ENCODE measurements at regions not wholly inside any gene's neighbourhood (a gene's known extent, or its start where the extent isn't known, plus 50 kb on each side); places are given as distances from the start of the nearest gene placed in this dataset.

DNA sequence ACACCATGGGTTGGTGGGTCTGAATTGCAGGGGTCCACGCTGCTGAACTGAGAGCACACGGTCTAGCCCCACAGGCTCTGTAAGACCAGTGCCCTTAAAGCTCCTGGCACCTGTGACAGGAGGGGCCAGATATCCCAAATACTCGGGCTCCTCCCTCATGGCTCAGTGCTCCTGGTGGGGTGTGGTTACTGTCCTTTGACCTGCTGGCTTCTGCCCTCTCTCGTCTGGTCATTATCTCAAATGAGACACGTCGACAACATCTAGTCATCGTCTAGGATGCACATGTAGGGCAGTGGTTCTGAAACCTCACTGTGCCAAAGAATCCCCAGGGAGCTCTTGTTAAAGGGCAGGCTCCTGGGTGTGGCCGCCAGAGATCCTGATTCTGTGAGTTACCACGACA is 258.4 kb downstream of the LOXHD1 start:
- BruUV-seq (replicated peaks), result no TSS peak
- Histone ChIP-seq H3K9me3 (ENCODE audit: low read length) (no peaks in the 10 kb centered on the region), H3K27me3 (ENCODE audit: low read length) (no peaks in the 10 kb centered on the region), H3K36me3 (ENCODE audit: low read depth, low read length) (no peaks in the 10 kb centered on the region), H3K9me2 (replicated peaks; ENCODE audit: low read length) (no peaks in the 10 kb centered on the region), H3K27ac (ENCODE audit: low read length) (no peak overlapping the region), H4K20me1 (ENCODE audit: low read length) (no peaks in the 10 kb centered on the region), H3K79me2 (ENCODE audit: low read length) (no peaks in the 10 kb centered on the region), H3K4me1 (ENCODE audit: insufficient read depth, low read length) (no peaks in the 10 kb centered on the region), H2AFZ (ENCODE audit: low read length) (no peak overlapping the region), H3K9ac (ENCODE audit: low read length) (no peak overlapping the region), H3F3A (ENCODE audit: low read length, unreplicated experiment) (no peaks in the 10 kb centered on the region), H3K4me2 (ENCODE audit: low read length) (no peak overlapping the region), H3K4me3 (ENCODE audit: low read length) (no peak overlapping the region)
- ChIA-PET POLR2A (ENCODE audit: unreplicated experiment) (no interaction called here), CTCF (no interaction called here)
- intact Hi-C loops (cut with micrococcal nuclease), result no loop called here
- ATAC-seq (no peak), DNase-seq (no peak)
- no peak for TF ChIP-seq EZH2 (IDR thresholded peaks at IDR 0.05; ENCODE audit: low read length, unreplicated experiment)
- TF ChIP-seq EZH2phosphoT487 (IDR thresholded peaks at IDR 0.05; ENCODE audit: borderline replicate concordance, low read length), result no peak
- TF ChIP-seq, protein P1, sequence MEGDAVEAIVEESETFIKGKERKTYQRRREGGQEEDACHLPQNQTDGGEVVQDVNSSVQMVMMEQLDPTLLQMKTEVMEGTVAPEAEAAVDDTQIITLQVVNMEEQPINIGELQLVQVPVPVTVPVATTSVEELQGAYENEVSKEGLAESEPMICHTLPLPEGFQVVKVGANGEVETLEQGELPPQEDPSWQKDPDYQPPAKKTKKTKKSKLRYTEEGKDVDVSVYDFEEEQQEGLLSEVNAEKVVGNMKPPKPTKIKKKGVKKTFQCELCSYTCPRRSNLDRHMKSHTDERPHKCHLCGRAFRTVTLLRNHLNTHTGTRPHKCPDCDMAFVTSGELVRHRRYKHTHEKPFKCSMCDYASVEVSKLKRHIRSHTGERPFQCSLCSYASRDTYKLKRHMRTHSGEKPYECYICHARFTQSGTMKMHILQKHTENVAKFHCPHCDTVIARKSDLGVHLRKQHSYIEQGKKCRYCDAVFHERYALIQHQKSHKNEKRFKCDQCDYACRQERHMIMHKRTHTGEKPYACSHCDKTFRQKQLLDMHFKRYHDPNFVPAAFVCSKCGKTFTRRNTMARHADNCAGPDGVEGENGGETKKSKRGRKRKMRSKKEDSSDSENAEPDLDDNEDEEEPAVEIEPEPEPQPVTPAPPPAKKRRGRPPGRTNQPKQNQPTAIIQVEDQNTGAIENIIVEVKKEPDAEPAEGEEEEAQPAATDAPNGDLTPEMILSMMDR (conservative IDR thresholded peaks at IDR 0.05; ENCODE audit: low read depth, low read length), result no peak

DNA sequence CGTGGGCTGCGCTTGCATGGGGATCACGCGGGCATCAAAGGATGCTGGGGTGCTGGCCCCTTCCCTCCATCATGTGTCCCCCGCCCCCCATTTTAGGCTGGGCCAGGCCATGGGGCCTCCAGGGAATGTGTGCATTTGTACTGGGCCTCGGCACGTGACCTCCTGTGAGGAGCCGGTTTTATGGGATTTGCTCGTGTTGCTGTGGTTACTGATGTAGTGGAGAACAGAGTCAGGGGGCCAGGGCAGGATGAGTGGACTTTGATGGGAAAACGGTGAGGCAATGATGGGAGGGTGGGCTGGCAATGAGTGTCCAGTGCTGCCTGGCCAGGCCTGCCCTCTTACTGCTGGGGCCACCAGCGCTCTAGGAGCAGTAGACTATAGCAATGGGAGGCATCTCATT is 257.7 kb downstream of the LOXHD1 start:
- Histone ChIP-seq H3K36me3 (ENCODE audit: low read depth, low read length) (no peaks in the 10 kb centered on the region), H3K9me3 (ENCODE audit: low read length) (no peaks in the 10 kb centered on the region), H3K79me2 (ENCODE audit: low read length) (no peaks in the 10 kb centered on the region), H3K4me3 (ENCODE audit: low read length) (no peak overlapping the region), H3K4me2 (ENCODE audit: low read length) (no peak overlapping the region), H3K4me1 (ENCODE audit: insufficient read depth, low read length) (no peaks in the 10 kb centered on the region), H3F3A (ENCODE audit: low read length, unreplicated experiment) (no peaks in the 10 kb centered on the region), H4K20me1 (ENCODE audit: low read length) (no peaks in the 10 kb centered on the region), H3K9me2 (replicated peaks; ENCODE audit: low read length) (no peaks in the 10 kb centered on the region), H3K9ac (ENCODE audit: low read length) (no peak overlapping the region), H3K27ac (ENCODE audit: low read length) (no peak overlapping the region), H2AFZ (ENCODE audit: low read length) (no peak overlapping the region), H3K27me3 (ENCODE audit: low read length) (no peaks in the 10 kb centered on the region)
- ChIA-PET POLR2A (ENCODE audit: unreplicated experiment) (no interaction called here), CTCF (no interaction called here)
- no peak for ATAC-seq
- no peak for DNase-seq
- no TSS peak for BruUV-seq (replicated peaks)
- intact Hi-C loops (cut with micrococcal nuclease), result no loop called here
- TF ChIP-seq EZH2 (IDR thresholded peaks at IDR 0.05; ENCODE audit: low read length, unreplicated experiment), result no peak
- TF ChIP-seq, protein P1 (conservative IDR thresholded peaks at IDR 0.05; ENCODE audit: low read depth, low read length), result no peak
- TF ChIP-seq EZH2phosphoT487 (IDR thresholded peaks at IDR 0.05; ENCODE audit: borderline replicate concordance, low read length), result no peak

GRCh38 chr18:46400449-46400848 is 256.6 kb downstream of the LOXHD1 start:
- no peak overlapping the region for H3K4me2 ChIP-seq (ENCODE audit: low read length)
- no peaks in the 10 kb centered on the region for H3K36me3 ChIP-seq (ENCODE audit: low read depth, low read length)
- H3K27me3 ChIP-seq (ENCODE audit: low read length), result no peaks in the 10 kb centered on the region
- no peaks in the 10 kb centered on the region for H4K20me1 ChIP-seq (ENCODE audit: low read length)
- ChIA-PET CTCF (no interaction called here), POLR2A (ENCODE audit: unreplicated experiment) (no interaction called here)
- TF ChIP-seq EZH2 (IDR thresholded peaks at IDR 0.05; ENCODE audit: low read length, unreplicated experiment) (no peak), EZH2phosphoT487 (IDR thresholded peaks at IDR 0.05; ENCODE audit: borderline replicate concordance, low read length) (no peak)
- TF ChIP-seq, protein P1 (conservative IDR thresholded peaks at IDR 0.05; ENCODE audit: low read depth, low read length), result no peak
- H3K9me3 ChIP-seq (ENCODE audit: low read length), result no peaks in the 10 kb centered on the region
- H3K9ac ChIP-seq (ENCODE audit: low read length), result no peak overlapping the region
- DNase-seq, result no peak
- no peaks in the 10 kb centered on the region for H3K9me2 ChIP-seq (replicated peaks; ENCODE audit: low read length)
- H3K79me2 ChIP-seq (ENCODE audit: low read length), result no peaks in the 10 kb centered on the region
- H3F3A ChIP-seq (ENCODE audit: low read length, unreplicated experiment), result no peaks in the 10 kb centered on the region
- H2AFZ ChIP-seq (ENCODE audit: low read length), result no peak overlapping the region
- no peak overlapping the region for H3K27ac ChIP-seq (ENCODE audit: low read length)
- ATAC-seq, result no peak
- BruUV-seq (replicated peaks), result no TSS peak
- intact Hi-C loops (cut with micrococcal nuclease), result no loop called here
- no peaks in the 10 kb centered on the region for H3K4me1 ChIP-seq (ENCODE audit: insufficient read depth, low read length)
- no peak overlapping the region for H3K4me3 ChIP-seq (ENCODE audit: low read length)
